Left ventricle myocardium inferior (tissue), 1 donor: ENCODE measurements at regions not wholly inside any gene's neighbourhood (a gene's known extent, or its start where the extent isn't known, plus 50 kb on each side); places are given as distances from the start of the nearest gene placed in this dataset.

Experiments used
- DNase-seq: peaks from one replicate; pipeline ENCODE4 v3.0.0-alpha.2; 2020
- H3K27ac ChIP-seq: fragments of 200-600 bp; replicated peaks from 2 replicates; pipeline ENCODE4 v1.8.0; 2021
- H3K27me3 ChIP-seq: fragments of 200-600 bp; 2 replicates; pipeline ENCODE4 v1.8.0; 2021; ENCODE audit warnings: low read depth
- H3K36me3 ChIP-seq: fragments of 200-600 bp; 2 replicates; pipeline ENCODE4 v1.8.0; 2021
- H3K4me1 ChIP-seq: fragments of 200-600 bp; 2 replicates; pipeline ENCODE4 v1.8.0; 2021
- H3K4me3 ChIP-seq: fragments of 200-600 bp; 2 replicates; pipeline ENCODE4 v1.8.0; 2021; ENCODE audit warnings: mild to moderate bottlenecking, moderate library complexity
- H3K9me3 ChIP-seq: fragments of 200-600 bp; replicated peaks from 2 replicates; pipeline ENCODE4 v1.8.0; 2021
- CTCF ChIP-seq: fragments of 200-600 bp; IDR thresholded peaks from 2 replicates; pipeline ENCODE4 v1.8.0; 2021; ENCODE audit warnings: antibody characterized with exemption, mild to moderate bottlenecking, borderline replicate concordance
- intact Hi-C: fragments of 100-400 bp; cut with micrococcal nuclease; formaldehyde crosslinking; loops from one replicate; pipeline ENCODE4 v1.11.0; 2022
- donor health status: DM: no; HTN: yes; CAD: no; lungs with severe emphysema.

GRCh38 chr2:158894572-158894971 lies 73.9 kb upstream of the TANC1 start:
- Histone ChIP-seq H3K27me3 (no peaks in the 10 kb centered on the region), H3K36me3 (no peaks in the 10 kb centered on the region), H3K4me3 (no peak overlapping the region), H3K4me1 (no peaks in the 10 kb centered on the region), H3K9me3 (no peaks in the 10 kb centered on the region), H3K27ac (no peak overlapping the region)
- no peak for DNase-seq
- intact Hi-C loops: no loop called here
- TF ChIP-seq CTCF: no peak

GRCh38 chr2:158900345-158900744 lies 68.1 kb upstream of the TANC1 start:
- Histone ChIP-seq H3K4me3 (no peak overlapping the region), H3K9me3 (no peaks in the 10 kb centered on the region), H3K36me3 (no peaks in the 10 kb centered on the region), H3K4me1 (peaks cover 4% of the 10 kb centered on the region), H3K27ac (no peak overlapping the region), H3K27me3 (no peaks in the 10 kb centered on the region)
- no peak for DNase-seq
- intact Hi-C loops: loop anchor here (10.0 kb wide), 1 partner anchor 54 kb away; no protein-coding TSS in a partner anchor
- TF ChIP-seq CTCF: no peak

- TF ChIP-seq CTCF: no peak
- intact Hi-C loops: loop anchor here (2.0 to 10.0 kb wide), 2 partner anchors 53 to 217 kb away; no protein-coding TSS in a partner anchor
- no peak for DNase-seq
- H3K27me3 ChIP-seq: no peaks in the 10 kb centered on the region
- no peak overlapping the region for H3K27ac ChIP-seq
- no peak overlapping the region for H3K4me3 ChIP-seq
- H3K4me1 ChIP-seq: peaks cover 4% of the 10 kb centered on the region
- no peaks in the 10 kb centered on the region for H3K36me3 ChIP-seq
- no peaks in the 10 kb centered on the region for H3K9me3 ChIP-seq
Observed at GRCh38 chr2:158902005-158902398, 66.4 kb upstream of the TANC1 start.

GRCh38 chr2:158903711-158904405 lies 64.6 kb upstream of the TANC1 start:
- TF ChIP-seq CTCF: no peak
- H3K27ac ChIP-seq: no peak overlapping the region
- H3K4me3 ChIP-seq: no peak overlapping the region
- no peaks in the 10 kb centered on the region for H3K27me3 ChIP-seq
- H3K4me1 ChIP-seq: peaks cover 4% of the 10 kb centered on the region
- no peaks in the 10 kb centered on the region for H3K9me3 ChIP-seq
- DNase-seq: no peak
- H3K36me3 ChIP-seq: no peaks in the 10 kb centered on the region
- intact Hi-C loops: loop anchor here (2.0 to 10.0 kb wide), 2 partner anchors 51 to 215 kb away; no protein-coding TSS in a partner anchor

- H3K4me1 ChIP-seq: peaks cover 4% of the 10 kb centered on the region
- H3K4me3 ChIP-seq: no peak overlapping the region
- no peaks in the 10 kb centered on the region for H3K27me3 ChIP-seq
- TF ChIP-seq CTCF: no peak
- no peaks in the 10 kb centered on the region for H3K9me3 ChIP-seq
- H3K27ac ChIP-seq: no peak overlapping the region
- no peak for DNase-seq
- H3K36me3 ChIP-seq: no peaks in the 10 kb centered on the region
- intact Hi-C loops: loop anchor here (10.0 kb wide), 1 partner anchor 50 kb away; no protein-coding TSS in a partner anchor
Observed at GRCh38 chr2:158904627-158905177, 63.7 kb upstream of the TANC1 start.
